K562 (cell line): ENCODE measurements at regions not wholly inside any gene's neighbourhood (a gene's known extent, or its start where the extent isn't known, plus 50 kb on each side); places are given as distances from the start of the nearest gene placed in this dataset.

Source experiments
- ATAC-seq: fragments of 200-7000 bp; cut with Tn5 transposase; 3 replicates; pipeline ENCODE4 v1.9.1; 2020; ENCODE audit warnings: moderate library complexity
- BruUV-seq: library from RNA; stranded (reverse); fragments of 400-500 nt; replicated peaks from 2 replicates; lab custom pipeline; 2021; lab: Mats Ljungman, UMichigan
- CTCF ChIA-PET: fragments of 300-600 bp; formaldehyde crosslinking; extraction: SDS; loops from one replicate; lab custom pipeline; 2021; ENCODE audit warnings: low intra/inter-chr PET ratio; lab: Yijun Ruan, JAX
- POLR2A ChIA-PET: fragments of 300-600, 350-650 bp; sonication (Branson Sonifier 250); formaldehyde crosslinking; extraction: SDS; loops from one replicate; lab custom pipeline; 2021; ENCODE audit warnings: antibody characterized with exemption, inconsistent platforms; lab: Yijun Ruan, JAX
- DNase-seq, 4 experiments: peaks; one replicate each; pipeline versions ENCODE4 v3.0.0 to v3.0.0-alpha.2; 2011 to 2018; ENCODE audit warnings: low spot score in 3 of 4, mixed read lengths in 3 of 4; ENCODE audit errors: extremely low read depth in 1 of 4
- FAIRE-seq: peaks from 2 replicates; lab custom pipeline; 2011; peaks lifted over from hg19 to GRCh38; lab: Jason Lieb, UNC
- H2AFZ ChIP-seq: 2 replicates; pipeline ENCODE4 v1.6.0; 2011; ENCODE audit warnings: low read depth, low read length, control low read depth, inconsistent platforms
- H3K27ac ChIP-seq: fragments of 200-600 bp; 3 replicates; pipeline ENCODE4 v1.8.0; 2011; ENCODE audit warnings: low read depth, mild to moderate bottlenecking, control low read depth, inconsistent platforms, low read length, moderate library complexity, mixed read lengths; ENCODE audit errors: extremely low read depth
- H3K27me3 ChIP-seq, 2 experiments: fragments of 300-600 bp in 1 of 2; 2 replicates in 1 of 2; 3 replicates in 1 of 2; pipeline versions ENCODE4 v1.6.0 to v1.8.0; 2011; ENCODE audit warnings: inconsistent platforms in 2 of 2, low read length in 2 of 2, mild to moderate bottlenecking in 1 of 2, mixed read lengths in 1 of 2, moderate library complexity in 1 of 2; ENCODE audit not compliant: control insufficient read depth in 2 of 2, insufficient read depth in 2 of 2
- H3K36me3 ChIP-seq: fragments of 300-600 bp; 3 replicates; pipeline ENCODE4 v1.8.0; 2011; ENCODE audit warnings: mild to moderate bottlenecking, low read length, inconsistent platforms; ENCODE audit not compliant: control insufficient read depth, insufficient read depth
- H3K4me1 ChIP-seq, 2 experiments: fragments of 200-600 bp in 1 of 2; replicated peaks in 1 of 2; 2 replicates in 1 of 2; 3 replicates in 1 of 2; pipeline versions ENCODE4 v1.5.1 to v1.8.0; 2011; ENCODE audit warnings: inconsistent platforms in 2 of 2, low read length in 2 of 2, mild to moderate bottlenecking in 1 of 2, mixed read lengths in 1 of 2, moderate library complexity in 1 of 2; ENCODE audit not compliant: control insufficient read depth in 2 of 2, insufficient read depth in 2 of 2
- H3K4me2 ChIP-seq: 2 replicates; pipeline ENCODE4 v1.6.1; 2011; ENCODE audit warnings: low read length, control low read depth, inconsistent platforms, mixed read lengths; ENCODE audit not compliant: insufficient read depth
- H3K4me3 ChIP-seq: fragments of 200-600 bp; sonication (generic), shearing (Covaris generic); 2 replicates; pipeline ENCODE4 v1.5.1; 2016; ENCODE audit warnings: control low read depth, inconsistent platforms
- H3K79me2 ChIP-seq: fragments of 200-600 bp; 3 replicates; pipeline ENCODE4 v1.8.0; 2011; ENCODE audit warnings: low read length, inconsistent platforms; ENCODE audit not compliant: control insufficient read depth, insufficient read depth
- H3K9ac ChIP-seq, 2 experiments: 2 replicates each; pipeline versions ENCODE4 v1.6.0 to v1.6.1; 2011; ENCODE audit warnings: low read depth in 2 of 2, low read length in 2 of 2, control low read depth in 1 of 2, inconsistent platforms in 1 of 2, mild to moderate bottlenecking in 1 of 2, mixed read lengths in 1 of 2; ENCODE audit not compliant: insufficient read depth in 1 of 2
- H3K9me1 ChIP-seq: one replicate; pipeline ENCODE4 v1.6.0; 2011; ENCODE audit warnings: inconsistent platforms, mild to moderate bottlenecking, low read length, moderate library complexity; ENCODE audit not compliant: control insufficient read depth, insufficient read depth
- H3K9me3 ChIP-seq: replicated peaks from 2 replicates; pipeline ENCODE4 v1.5.1; 2011; ENCODE audit warnings: low read depth, low read length, inconsistent platforms; ENCODE audit not compliant: control insufficient read depth, insufficient read depth
- H4K20me1 ChIP-seq: replicated peaks from 2 replicates; pipeline ENCODE4 v1.6.1; 2011; ENCODE audit warnings: low read length, inconsistent platforms, mixed read lengths; ENCODE audit not compliant: control insufficient read depth, insufficient read depth
- ADNP ChIP-seq: fragments of 200-800 bp; sonication (Bioruptor generic); IDR thresholded peaks from 2 replicates; pipeline ENCODE4 v1.6.1; 2016; ENCODE audit warnings: missing genetic modification characterization, missing compliant biosample characterization
- BCOR ChIP-seq: fragments of 450-650 bp; IDR thresholded peaks from 2 replicates; pipeline ENCODE4 v1.6.1; 2016
- CBX1 ChIP-seq: sonication (generic); IDR thresholded peaks from 2 replicates; pipeline ENCODE4 v1.6.1; 2016; ENCODE audit warnings: antibody characterized with exemption, low read depth, mild to moderate bottlenecking
- CBX3 ChIP-seq, 2 experiments: IDR thresholded peaks; 1 replicate in 1 of 2; 2 replicates in 1 of 2; pipeline ENCODE4 v1.6.1; 2012; ENCODE audit warnings: inconsistent platforms in 2 of 2, low read length in 2 of 2, borderline replicate concordance in 1 of 2, control low read depth in 1 of 2
- CHD4 ChIP-seq: fragments of 200-600 bp; sonication (generic); IDR thresholded peaks from 3 replicates; pipeline ENCODE4 v1.6.1; 2012; ENCODE audit warnings: low read depth, mild to moderate bottlenecking, mixed read lengths, low read length, inconsistent platforms; ENCODE audit not compliant: insufficient read depth, insufficient replicate concordance, poor library complexity, severe bottlenecking
- DDX20 ChIP-seq: fragments of 450-650 bp; IDR thresholded peaks from 2 replicates; pipeline ENCODE4 v1.6.1; 2016; ENCODE audit warnings: missing genetic modification characterization, low read depth, mild to moderate bottlenecking, missing compliant biosample characterization, moderate library complexity
- EHMT2 ChIP-seq: fragments of 450-650 bp; IDR thresholded peaks from 2 replicates; pipeline ENCODE4 v1.6.1; 2018; ENCODE audit warnings: antibody characterized with exemption
- ILK ChIP-seq: fragments of 450-650 bp; IDR thresholded peaks from 2 replicates; pipeline ENCODE4 v1.6.1; 2016; ENCODE audit warnings: missing genetic modification characterization, low read depth, mild to moderate bottlenecking, missing compliant biosample characterization, moderate library complexity, borderline replicate concordance
- PRMT5 ChIP-seq: sonication (generic); formaldehyde crosslinking; IDR thresholded peaks from 2 replicates; pipeline ENCODE4 v1.5.0; 2020; ENCODE audit warnings: missing genetic modification reagents
- RCOR1 ChIP-seq, 2 experiments: IDR thresholded peaks; 2 replicates each; pipeline ENCODE4 v1.6.1; 2012; ENCODE audit warnings: low read depth in 2 of 2, low read length in 2 of 2, borderline replicate concordance in 1 of 2, improper control_type of control experiment in 1 of 2
- ZNF217 ChIP-seq: sonication (generic); formaldehyde crosslinking; IDR thresholded peaks from 2 replicates; pipeline ENCODE4 v1.8.0; 2022; ENCODE audit warnings: mild to moderate bottlenecking, missing genetic modification reagents
- ZNF24 ChIP-seq: fragments of 450-650 bp; IDR thresholded peaks from 2 replicates; pipeline ENCODE4 v1.6.1; 2016
- WGBS: fragments of 100-300 bp; shearing (Covaris generic); methylation state at CpG from one replicate; pipeline ENCODE4 v1.1.6; 2016; ENCODE audit warnings: low coverage, mixed read lengths; ENCODE audit not compliant: insufficient coverage; ENCODE audit errors: missing lambda C conversion rate; 5-methylcytosine and 5-hydroxymethylcytosine counted together
- in situ Hi-C: fragments of 300-500 bp; cut with MboI; formaldehyde crosslinking; loops from 4 replicates; pipeline ENCODE4 v1.15.0; 2018; ENCODE audit warnings: inconsistent platforms, mixed read lengths
- intact Hi-C: fragments of 100-400 bp; cut with micrococcal nuclease; formaldehyde crosslinking; loops from 2 replicates; pipeline ENCODE4 v1.14.2; 2022
- TF ChIP-seq, protein P1 (sequence below), 2 experiments: IDR thresholded peaks; 2 replicates each; pipeline ENCODE4 v1.6.1; 2011; ENCODE audit warnings: borderline replicate concordance in 1 of 2, control low read depth in 1 of 2, low read depth in 1 of 2, low read length in 1 of 2, mild to moderate bottlenecking in 1 of 2, mixed read lengths in 1 of 2, moderate library complexity in 1 of 2; ENCODE audit not compliant: insufficient read depth in 1 of 2, insufficient read length in 1 of 2, poor library complexity in 1 of 2, severe bottlenecking in 1 of 2; ENCODE audit errors: extremely low read depth in 1 of 2

DNA sequence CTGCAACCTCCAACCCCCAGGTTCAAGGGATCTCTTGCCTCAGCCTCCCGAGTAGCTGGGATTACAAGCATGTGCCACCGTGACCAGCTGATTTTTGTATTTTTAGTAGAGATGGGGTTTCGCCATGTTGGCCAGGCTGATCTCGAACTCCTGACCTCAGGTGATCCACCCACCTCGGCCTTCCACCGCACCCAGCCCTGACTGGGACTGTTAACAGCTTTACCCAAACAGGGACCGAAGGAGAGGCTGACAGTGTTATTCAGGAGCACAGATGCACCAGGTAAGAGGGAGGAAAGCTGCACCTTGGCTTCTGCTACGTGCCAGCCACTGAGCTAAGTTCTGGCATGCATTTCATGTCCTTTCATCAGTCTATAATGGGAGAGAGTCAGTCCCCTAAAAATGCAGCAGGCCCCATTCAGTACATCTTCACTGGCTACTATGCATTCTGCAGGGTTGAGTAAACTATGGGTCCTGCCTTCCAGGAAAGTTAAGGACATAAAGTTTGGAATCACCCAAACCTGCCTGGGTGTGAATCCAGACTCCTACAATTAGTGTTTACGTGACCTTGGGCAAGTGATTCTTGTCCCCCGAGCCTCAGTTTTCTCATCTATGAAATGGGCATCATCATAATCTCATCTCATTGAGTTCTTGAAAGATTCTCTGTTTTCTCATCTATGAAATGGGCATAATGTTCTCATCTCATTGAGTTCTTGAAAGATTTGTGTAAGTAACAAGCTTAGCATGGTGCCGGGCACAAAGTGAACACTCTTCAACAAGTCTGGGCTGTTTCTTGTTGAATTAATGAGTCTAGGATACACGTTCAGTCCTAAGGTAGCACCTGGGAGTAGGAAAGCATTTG lies 82.2 kb downstream of the CPN2 start:
- POLR2A ChIA-PET, result no interaction called here
- Histone ChIP-seq H4K20me1 (no peaks in the 10 kb centered on the region), H3K79me2 (no peaks in the 10 kb centered on the region), H3K9me1 (no peaks in the 10 kb centered on the region), H3K27me3 (no peaks in the 10 kb centered on the region), H3K4me3 (no peak overlapping the region), H2AFZ (peak overlapping the region; percentile 34; the same call in 1 of the 2 replicates), H3K4me1 (peaks cover 11 to 50% of the 10 kb centered on the region in 2 experiments; a peak in 4 of 5 replicates), H3K36me3 (no peaks in the 10 kb centered on the region), H3K9ac (no peak overlapping the region), H3K27ac (no peak overlapping the region), H3K9me3 (no peaks in the 10 kb centered on the region), H3K4me2 (no peak overlapping the region)
- FAIRE-seq, result no peak
- CTCF ChIA-PET, result no interaction called here
- no TSS peak for BruUV-seq
- no peak for ATAC-seq
- DNase-seq, result no peak
- in situ Hi-C loops (no loop called here), intact Hi-C loops (no loop called here)
- WGBS, result 86% methylated on average over 12 of the region's 12 CpGs
- TF ChIP-seq ILK (tag) (no peak), PRMT5 (no peak), ZNF217 (CRISPR knock-in tag) (no peak), ADNP (tag) (peak; percentile 93), ZNF24 (peak; percentile 42; the same call in 1 of the 2 replicates), CBX3 (IDR thresholded peaks at IDR 0.05; ENCODE audit: borderline replicate concordance in 1 of 2, low read length in 2 of 2) (peak in 1 of 2 experiments; percentile 53; a peak in 1 of 3 replicates), BCOR (peak; percentile 97), EHMT2 (no peak), CHD4 (peak; percentile 73), DDX20 (tag) (no peak), RCOR1 (IDR thresholded peaks at IDR 0.05; ENCODE audit: borderline replicate concordance in 1 of 2, low read depth in 2 of 2, low read length in 2 of 2) (peak in 1 of 2 experiments; percentile 65; a peak in 1 of 4 replicates), CBX1 (peak; percentile 63; the same call in 1 of the 2 replicates)
- TF ChIP-seq, protein P1, sequence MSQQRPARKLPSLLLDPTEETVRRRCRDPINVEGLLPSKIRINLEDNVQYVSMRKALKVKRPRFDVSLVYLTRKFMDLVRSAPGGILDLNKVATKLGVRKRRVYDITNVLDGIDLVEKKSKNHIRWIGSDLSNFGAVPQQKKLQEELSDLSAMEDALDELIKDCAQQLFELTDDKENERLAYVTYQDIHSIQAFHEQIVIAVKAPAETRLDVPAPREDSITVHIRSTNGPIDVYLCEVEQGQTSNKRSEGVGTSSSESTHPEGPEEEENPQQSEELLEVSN (IDR thresholded peaks at IDR 0.05; ENCODE audit: borderline replicate concordance in 1 of 2, extremely low read depth in 1 of 2, insufficient read depth in 1 of 2, insufficient read length in 1 of 2, low read depth in 1 of 2, low read length in 1 of 2, poor library complexity in 1 of 2, severe bottlenecking in 1 of 2), result no peak
